SK-N-SH (cell line): ENCODE measurements at regions not wholly inside any gene's neighbourhood (a gene's known extent, or its start where the extent isn't known, plus 50 kb on each side); places are given as distances from the start of the nearest gene placed in this dataset.
"Not testable (repeated sequence)": the region's sequence is repeated elsewhere in the genome, so short reads cannot be mapped to it uniquely, and the experiment has no call there.

Experiments used
- CTCF ChIA-PET: fragments of 300-600, 350-600 bp; formaldehyde crosslinking; extraction: SDS; loops from one replicate; lab custom pipeline; 2021; lab: Yijun Ruan, JAX
- POLR2A ChIA-PET: fragments of 350-600 bp; sonication (Branson Sonifier 250); formaldehyde crosslinking; extraction: SDS; loops from one replicate; lab custom pipeline; 2020; ENCODE audit warnings: antibody characterized with exemption, inconsistent platforms; lab: Yijun Ruan, JAX
- DNase-seq: peaks from one replicate; pipeline ENCODE4 v3.0.0; 2012
- H2AFZ ChIP-seq: fragments of 200-600 bp; sonication (generic); 2 replicates; pipeline ENCODE4 v1.8.1; 2016; ENCODE audit warnings: antibody characterized with exemption, mild to moderate bottlenecking, low read depth
- H3F3A ChIP-seq: fragments of 200-600 bp; sonication (generic); replicated peaks from 2 replicates; pipeline ENCODE3; 2016; ENCODE audit warnings: antibody characterized with exemption, mild to moderate bottlenecking; ENCODE audit not compliant: insufficient read depth
- H3K27ac ChIP-seq, 2 experiments: fragments of 200-500 bp in 1 of 2; fragments of 200-600 bp in 1 of 2; sonication (Bioruptor generic) in 1 of 2; sonication (generic), shearing (Covaris generic) in 1 of 2; 2 replicates each; pipeline versions ENCODE4 v1.5.1 to v1.6.1; 2014 to 2016; ENCODE audit warnings: low read depth in 2 of 2, inconsistent platforms in 1 of 2, low read length in 1 of 2, mild to moderate bottlenecking in 1 of 2, mixed read lengths in 1 of 2
- H3K27me3 ChIP-seq: fragments of 200-600 bp; sonication (generic), shearing (Covaris generic); 2 replicates; pipeline ENCODE4 v1.6.1; 2016; ENCODE audit warnings: mixed run types; ENCODE audit not compliant: insufficient read depth
- H3K36me3 ChIP-seq, 2 experiments: fragments of 200-500 bp in 1 of 2; fragments of 200-600 bp in 1 of 2; sonication (Bioruptor generic) in 1 of 2; sonication (generic) in 1 of 2; replicated peaks in 1 of 2; 2 replicates each; pipeline versions ENCODE3 to v1.5.1; 2014 to 2016; ENCODE audit warnings: low read length in 1 of 2, mild to moderate bottlenecking in 1 of 2; ENCODE audit not compliant: insufficient read depth in 2 of 2, control insufficient read depth in 1 of 2
- H3K4me1 ChIP-seq, 2 experiments: fragments of 200-500 bp in 1 of 2; fragments of 200-600 bp in 1 of 2; sonication (Bioruptor generic) in 1 of 2; sonication (generic), shearing (Covaris generic) in 1 of 2; 2 replicates each; pipeline versions ENCODE4 v1.5.1 to v1.6.1; 2014 to 2016; ENCODE audit warnings: low read depth in 1 of 2, low read length in 1 of 2, mixed run types in 1 of 2; ENCODE audit not compliant: insufficient read depth in 2 of 2, control insufficient read depth in 1 of 2
- H3K4me2 ChIP-seq: fragments of 200-600 bp; sonication (generic), shearing (Covaris generic); 2 replicates; pipeline ENCODE4 v1.6.1; 2017; ENCODE audit warnings: mixed run types
- H3K4me3 ChIP-seq, 2 experiments: fragments of 200-500 bp in 1 of 2; fragments of 200-600 bp in 1 of 2; sonication (Bioruptor generic) in 1 of 2; sonication (generic), shearing (Covaris generic) in 1 of 2; 2 replicates each; pipeline versions ENCODE4 v1.5.1 to v1.8.1; 2014 to 2016; ENCODE audit warnings: low read depth in 2 of 2, inconsistent platforms in 1 of 2, low read length in 1 of 2, mild to moderate bottlenecking in 1 of 2, mixed read lengths in 1 of 2, moderate library complexity in 1 of 2
- H3K79me2 ChIP-seq: fragments of 200-600 bp; sonication (generic); 2 replicates; pipeline ENCODE4 v1.8.1; 2017; ENCODE audit warnings: mild to moderate bottlenecking; ENCODE audit not compliant: insufficient read depth
- H3K9ac ChIP-seq: fragments of 200-600 bp; sonication (generic); 2 replicates; pipeline ENCODE4 v1.6.1; 2017; ENCODE audit warnings: mixed run types
- H3K9me2 ChIP-seq: fragments of 200-600 bp; sonication (generic); 2 replicates; pipeline ENCODE4 v1.6.1; 2017; ENCODE audit warnings: mixed run types
- H3K9me3 ChIP-seq: fragments of 200-600 bp; sonication (generic); 2 replicates; pipeline ENCODE4 v1.6.1; 2017; ENCODE audit warnings: mixed run types, mild to moderate bottlenecking, moderate library complexity
- H4K20me1 ChIP-seq: fragments of 200-600 bp; sonication (generic); 2 replicates; pipeline ENCODE4 v1.6.1; 2017; ENCODE audit warnings: mild to moderate bottlenecking, mixed run types; ENCODE audit not compliant: insufficient read depth
- CHD2 ChIP-seq: fragments of 150-350 bp; IDR thresholded peaks from 2 replicates; pipeline ENCODE4 v1.6.1; 2018; ENCODE audit warnings: low read length; ENCODE audit not compliant: partially characterized antibody
- FOSL2 ChIP-seq: IDR thresholded peaks from 2 replicates; pipeline ENCODE4 v1.4.0; 2012; ENCODE audit warnings: low read depth, mild to moderate bottlenecking, moderate library complexity, borderline replicate concordance
- GABPA ChIP-seq: IDR thresholded peaks from 2 replicates; pipeline ENCODE4 v1.4.0; 2012; ENCODE audit warnings: low read depth, mild to moderate bottlenecking
- JUND ChIP-seq: IDR thresholded peaks from 2 replicates; pipeline ENCODE4 v1.4.0; 2012
- MEF2A ChIP-seq: IDR thresholded peaks from 2 replicates; pipeline ENCODE4 v1.4.0; 2012; ENCODE audit warnings: low read depth, borderline replicate concordance
- MXI1 ChIP-seq: IDR thresholded peaks from 2 replicates; pipeline ENCODE4 v1.6.1; 2012; ENCODE audit warnings: mild to moderate bottlenecking, low read depth, low read length, improper control_type of control experiment
- NRF1 ChIP-seq: IDR thresholded peaks from 2 replicates; pipeline ENCODE4 v1.6.1; 2012; ENCODE audit warnings: low read depth, mild to moderate bottlenecking, low read length
- POLR2AphosphoS5 ChIP-seq: IDR thresholded peaks from 2 replicates; pipeline ENCODE4 v1.6.1; 2012; ENCODE audit warnings: low read depth, low read length
- RAD21 ChIP-seq: IDR thresholded peaks from 2 replicates; pipeline ENCODE4 v1.6.1; 2012; ENCODE audit warnings: mild to moderate bottlenecking, low read length
- RFX5 ChIP-seq: IDR thresholded peaks from 2 replicates; pipeline ENCODE4 v1.6.1; 2012; ENCODE audit warnings: mild to moderate bottlenecking, improper control_type of control experiment, low read length
- SIN3A ChIP-seq: IDR thresholded peaks from 2 replicates; pipeline ENCODE4 v1.6.1; 2012; ENCODE audit warnings: low read depth, mild to moderate bottlenecking, low read length, moderate library complexity, borderline replicate concordance
- TCF12 ChIP-seq: IDR thresholded peaks from 2 replicates; pipeline ENCODE4 v1.4.0; 2012
- TEAD4 ChIP-seq: IDR thresholded peaks from 2 replicates; pipeline ENCODE4 v1.4.0; 2012; ENCODE audit warnings: mild to moderate bottlenecking, borderline replicate concordance; ENCODE audit not compliant: insufficient read depth
- ZBTB33 ChIP-seq: IDR thresholded peaks from 2 replicates; pipeline ENCODE4 v1.4.0; 2012; ENCODE audit warnings: low read depth, borderline replicate concordance
- WGBS: methylation state at CpG from one replicate; pipeline ENCODE4 v1.1.6; 2017; ENCODE audit warnings: low lambda C conversion rate; 5-methylcytosine and 5-hydroxymethylcytosine counted together
- TF ChIP-seq, protein P1 (sequence below): IDR thresholded peaks from 2 replicates; pipeline ENCODE4 v1.4.0; 2012; ENCODE audit warnings: low read depth, borderline replicate concordance

DNA sequence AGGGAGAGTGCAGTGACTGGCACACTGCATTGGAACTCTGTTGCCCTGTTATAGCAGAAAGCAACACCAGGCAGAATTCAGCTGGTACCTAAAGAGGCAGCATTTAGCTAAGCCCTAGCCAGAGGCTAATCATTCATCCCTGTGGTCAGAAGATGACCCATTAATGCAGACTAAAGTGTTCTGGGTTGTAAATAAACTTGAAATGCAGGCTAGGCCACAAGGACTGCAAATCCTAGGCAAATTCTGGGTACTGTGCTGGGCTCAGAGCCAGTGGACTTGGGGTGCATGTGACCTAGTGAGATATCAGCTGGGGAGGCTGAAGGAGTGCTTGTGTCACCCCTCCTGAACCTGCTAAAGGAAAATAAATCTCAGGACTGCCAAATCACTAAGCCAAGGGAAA is 91.2 kb downstream of the LPAR4 start:
- Histone ChIP-seq H3F3A (no peaks in the 10 kb centered on the region), H3K79me2 (no peaks in the 10 kb centered on the region), H3K36me3 (no peaks in the 10 kb centered on the region), H3K27ac (no peak overlapping the region), H3K9me2 (no peaks in the 10 kb centered on the region), H3K9ac (no peak overlapping the region), H2AFZ (no peak overlapping the region), H3K9me3 (no peaks in the 10 kb centered on the region), H3K4me3 (no peak overlapping the region), H3K4me1 (no peaks in the 10 kb centered on the region), H3K27me3 (no peaks in the 10 kb centered on the region), H3K4me2 (no peak overlapping the region), H4K20me1 (no peaks in the 10 kb centered on the region)
- no peak for DNase-seq
- CTCF ChIA-PET: no interaction called here
- TF ChIP-seq RAD21 (no peak), TEAD4 (no peak), POLR2AphosphoS5 (no peak)
- POLR2A ChIA-PET: no interaction called here

GRCh38 chrX:78839711-78840110 is 92.2 kb downstream of the LPAR4 start:
- no peaks in the 10 kb centered on the region for H3K27me3 ChIP-seq
- H4K20me1 ChIP-seq: no peaks in the 10 kb centered on the region
- H3K9me3 ChIP-seq: no peaks in the 10 kb centered on the region
- no peak overlapping the region for H3K4me3 ChIP-seq
- no peaks in the 10 kb centered on the region for H3K9me2 ChIP-seq
- DNase-seq: no peak
- H3K4me1 ChIP-seq: no peaks in the 10 kb centered on the region
- 0% methylated on average over 2 of the region's 2 CpGs for WGBS
- ChIA-PET POLR2A (no interaction called here), CTCF (no interaction called here)
- H3F3A ChIP-seq: no peaks in the 10 kb centered on the region
- H3K79me2 ChIP-seq: no peaks in the 10 kb centered on the region
- no peak overlapping the region for H3K9ac ChIP-seq
- H3K4me2 ChIP-seq: no peak overlapping the region
- TF ChIP-seq MXI1 (no peak), TEAD4 (no peak), SIN3A (no peak), MEF2A (no peak), GABPA (no peak), TCF12 (no peak), ZBTB33 (no peak), RFX5 (no peak), JUND (no peak), CHD2 (no peak), NRF1 (no peak), FOSL2 (no peak)
- TF ChIP-seq, protein P1, sequence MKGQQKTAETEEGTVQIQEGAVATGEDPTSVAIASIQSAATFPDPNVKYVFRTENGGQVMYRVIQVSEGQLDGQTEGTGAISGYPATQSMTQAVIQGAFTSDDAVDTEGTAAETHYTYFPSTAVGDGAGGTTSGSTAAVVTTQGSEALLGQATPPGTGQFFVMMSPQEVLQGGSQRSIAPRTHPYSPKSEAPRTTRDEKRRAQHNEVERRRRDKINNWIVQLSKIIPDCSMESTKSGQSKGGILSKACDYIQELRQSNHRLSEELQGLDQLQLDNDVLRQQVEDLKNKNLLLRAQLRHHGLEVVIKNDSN: no peak
- no peaks in the 10 kb centered on the region for H3K36me3 ChIP-seq
- H3K27ac ChIP-seq: no peak overlapping the region
- H2AFZ ChIP-seq: no peak overlapping the region

DNA sequence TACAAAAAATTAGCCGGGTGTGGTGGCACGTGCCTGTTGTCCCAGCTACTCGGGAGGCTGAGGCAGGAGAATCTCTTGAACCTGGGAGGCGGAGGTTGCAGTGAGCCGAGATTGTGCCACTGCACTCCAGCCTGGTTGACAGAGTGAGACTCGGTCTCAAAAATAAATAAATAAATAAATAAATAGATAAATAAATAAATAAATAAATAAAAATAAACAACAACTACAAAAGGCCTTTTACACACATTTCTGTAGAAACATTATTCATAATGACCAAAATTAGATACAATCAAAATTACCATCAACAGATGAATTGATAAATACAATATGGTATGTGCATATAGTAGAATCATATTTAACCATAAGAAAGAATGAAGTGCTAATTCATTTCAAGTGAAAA is 96.7 kb downstream of the LPAR4 start:
- H3K27me3 ChIP-seq, H2AFZ ChIP-seq, POLR2A ChIA-PET, H3K9me3 ChIP-seq, H3K4me1 ChIP-seq, H3K9ac ChIP-seq, H3K36me3 ChIP-seq, DNase-seq, H3K79me2 ChIP-seq, H3K4me3 ChIP-seq, H3K4me2 ChIP-seq, H3K9me2 ChIP-seq, H3K27ac ChIP-seq, H4K20me1 ChIP-seq, H3F3A ChIP-seq, CTCF ChIA-PET: not testable (repeated sequence)
- WGBS: 7% methylated on average over 6 of the region's 6 CpGs

- H3K79me2 ChIP-seq, H3K27ac ChIP-seq, H3K4me1 ChIP-seq, H3K9me2 ChIP-seq, H3F3A ChIP-seq, H3K4me2 ChIP-seq, H2AFZ ChIP-seq, CTCF ChIA-PET, H3K27me3 ChIP-seq, H3K4me3 ChIP-seq, H3K36me3 ChIP-seq, POLR2A ChIA-PET, H3K9me3 ChIP-seq, H3K9ac ChIP-seq, DNase-seq, H4K20me1 ChIP-seq: not testable (repeated sequence)
- WGBS: 4% methylated on average over 3 of the region's 3 CpGs
These were observed 63.9 kb upstream of the P2RY10 start for GRCh38 chrX:78881248-78881647.
